Neural cell (in vitro differentiated cells): ENCODE measurements at regions not wholly inside any gene's neighbourhood (a gene's known extent, or its start where the extent isn't known, plus 50 kb on each side); places are given as distances from the start of the nearest gene placed in this dataset.

ENCODE experiments used
- H2AFZ ChIP-seq: fragments of 200-600, 300-800 bp; sonication (generic), shearing (Covaris generic); 2 replicates; pipeline ENCODE4 v1.6.0; 2014; ENCODE audit warnings: low read depth, mild to moderate bottlenecking, antibody characterized with exemption, low read length, moderate library complexity
- H3F3A ChIP-seq: fragments of 200-600 bp; shearing (Covaris generic); 2 replicates; pipeline ENCODE4 v1.6.1; 2016; ENCODE audit warnings: mild to moderate bottlenecking, moderate library complexity, mixed read lengths, antibody characterized with exemption, low read length; ENCODE audit not compliant: insufficient read depth, poor library complexity, severe bottlenecking
- H3K27ac ChIP-seq: fragments of 200-600, 300-800 bp; sonication (generic), shearing (Covaris generic); 2 replicates; pipeline ENCODE4 v1.5.1; 2014; ENCODE audit warnings: mild to moderate bottlenecking, low read length, moderate library complexity
- H3K27me3 ChIP-seq: fragments of 300-800, 200-600 bp; sonication (generic), shearing (Covaris generic); 2 replicates; pipeline ENCODE4 v1.6.0; 2014; ENCODE audit warnings: mild to moderate bottlenecking, low read depth, low read length, moderate library complexity; ENCODE audit not compliant: insufficient read depth
- H3K36me3 ChIP-seq: fragments of 300-800, 200-600 bp; sonication (generic), shearing (Covaris generic); 2 replicates; pipeline ENCODE4 v1.5.1; 2014; ENCODE audit warnings: mild to moderate bottlenecking, antibody characterized with exemption, low read length, moderate library complexity; ENCODE audit not compliant: insufficient read depth
- H3K4me2 ChIP-seq: fragments of 300-800, 200-600 bp; sonication (generic), shearing (Covaris generic); 2 replicates; pipeline ENCODE4 v1.6.0; 2014; ENCODE audit warnings: mild to moderate bottlenecking, low read length
- H3K4me3 ChIP-seq: fragments of 300-800, 200-600 bp; sonication (generic), shearing (Covaris generic); 2 replicates; pipeline ENCODE4 v1.5.1; 2014; ENCODE audit warnings: mild to moderate bottlenecking, low read length, moderate library complexity
- H3K79me2 ChIP-seq: fragments of 200-600 bp; shearing (Covaris generic); replicated peaks from 2 replicates; pipeline ENCODE4 v1.6.0; 2014; ENCODE audit warnings: mild to moderate bottlenecking, low read length, moderate library complexity; ENCODE audit not compliant: insufficient read depth
- H3K9ac ChIP-seq: fragments of 300-800, 200-600 bp; sonication (generic), shearing (Covaris generic); 2 replicates; pipeline ENCODE4 v1.6.1; 2016; ENCODE audit warnings: mild to moderate bottlenecking, low read length, mixed read lengths
- H3K9me2 ChIP-seq: fragments of 200-600 bp; shearing (Covaris generic); 2 replicates; pipeline ENCODE4 v1.6.1; 2016; ENCODE audit warnings: mild to moderate bottlenecking, low read length, mixed read lengths; ENCODE audit not compliant: insufficient read depth
- H3K9me3 ChIP-seq: fragments of 200-600, 300-800 bp; sonication (generic), shearing (Covaris generic); 2 replicates; pipeline ENCODE4 v1.6.1; 2016; ENCODE audit warnings: mild to moderate bottlenecking, mixed run types, low read length, moderate library complexity, mixed read lengths
- H4K20me1 ChIP-seq: fragments of 200-600 bp; shearing (Covaris generic); 2 replicates; pipeline ENCODE4 v1.6.1; 2016; ENCODE audit warnings: mild to moderate bottlenecking, mixed run types; ENCODE audit not compliant: insufficient read depth
- EP300 ChIP-seq: fragments of 450-650 bp; conservative IDR thresholded peaks from 2 replicates; pipeline ENCODE4 v1.6.1; 2014; ENCODE audit warnings: antibody characterized with exemption, mild to moderate bottlenecking, moderate library complexity; ENCODE audit not compliant: poor library complexity, severe bottlenecking
- EZH2 ChIP-seq: fragments of 200-600, 300-800 bp; shearing (Covaris generic), sonication (generic); IDR thresholded peaks from 2 replicates; pipeline ENCODE4 v1.6.1; 2014; ENCODE audit warnings: antibody characterized with exemption, low read length, borderline replicate concordance, mild to moderate bottlenecking; ENCODE audit not compliant: insufficient read depth, poor library complexity, severe bottlenecking
- MXI1 ChIP-seq: fragments of 450-650 bp; conservative IDR thresholded peaks from 2 replicates; pipeline ENCODE4 v1.6.1; 2014; ENCODE audit warnings: antibody characterized with exemption, mild to moderate bottlenecking; ENCODE audit not compliant: poor library complexity, severe bottlenecking
- POLR2AphosphoS5 ChIP-seq: IDR thresholded peaks from 2 replicates; pipeline ENCODE4 v1.6.1; 2012
- RAD21 ChIP-seq: fragments of 450-650 bp; conservative IDR thresholded peaks from 2 replicates; pipeline ENCODE4 v1.6.1; 2014; ENCODE audit warnings: antibody characterized with exemption, mild to moderate bottlenecking, moderate library complexity
- SMC3 ChIP-seq: fragments of 450-650 bp; conservative IDR thresholded peaks from 2 replicates; pipeline ENCODE4 v1.6.1; 2014; ENCODE audit warnings: antibody characterized with exemption, mild to moderate bottlenecking, moderate library complexity; ENCODE audit not compliant: poor library complexity
- TAF1 ChIP-seq: IDR thresholded peaks from 2 replicates; pipeline ENCODE4 v1.6.1; 2012; ENCODE audit warnings: low read depth
- TF ChIP-seq, protein P1 (sequence below): fragments of 450-650 bp; IDR thresholded peaks from 2 replicates; pipeline ENCODE4 v1.5.1; 2014; ENCODE audit warnings: antibody characterized with exemption, mild to moderate bottlenecking, moderate library complexity; ENCODE audit not compliant: poor library complexity, severe bottlenecking
- TF ChIP-seq, protein P2 (sequence below): IDR thresholded peaks from 2 replicates; pipeline ENCODE4 v1.6.1; 2012; ENCODE audit warnings: borderline replicate concordance

- no peak overlapping the region for H3K27ac ChIP-seq
- H4K20me1 ChIP-seq = no peaks in the 10 kb centered on the region
- no peak overlapping the region for H3K9ac ChIP-seq
- no peaks in the 10 kb centered on the region for H3K9me3 ChIP-seq
- TF ChIP-seq, protein P1, sequence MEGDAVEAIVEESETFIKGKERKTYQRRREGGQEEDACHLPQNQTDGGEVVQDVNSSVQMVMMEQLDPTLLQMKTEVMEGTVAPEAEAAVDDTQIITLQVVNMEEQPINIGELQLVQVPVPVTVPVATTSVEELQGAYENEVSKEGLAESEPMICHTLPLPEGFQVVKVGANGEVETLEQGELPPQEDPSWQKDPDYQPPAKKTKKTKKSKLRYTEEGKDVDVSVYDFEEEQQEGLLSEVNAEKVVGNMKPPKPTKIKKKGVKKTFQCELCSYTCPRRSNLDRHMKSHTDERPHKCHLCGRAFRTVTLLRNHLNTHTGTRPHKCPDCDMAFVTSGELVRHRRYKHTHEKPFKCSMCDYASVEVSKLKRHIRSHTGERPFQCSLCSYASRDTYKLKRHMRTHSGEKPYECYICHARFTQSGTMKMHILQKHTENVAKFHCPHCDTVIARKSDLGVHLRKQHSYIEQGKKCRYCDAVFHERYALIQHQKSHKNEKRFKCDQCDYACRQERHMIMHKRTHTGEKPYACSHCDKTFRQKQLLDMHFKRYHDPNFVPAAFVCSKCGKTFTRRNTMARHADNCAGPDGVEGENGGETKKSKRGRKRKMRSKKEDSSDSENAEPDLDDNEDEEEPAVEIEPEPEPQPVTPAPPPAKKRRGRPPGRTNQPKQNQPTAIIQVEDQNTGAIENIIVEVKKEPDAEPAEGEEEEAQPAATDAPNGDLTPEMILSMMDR = no peak
- TF ChIP-seq MXI1 = no peak
- TF ChIP-seq EZH2 = no peak
- TF ChIP-seq TAF1 = no peak
- TF ChIP-seq, protein P2, sequence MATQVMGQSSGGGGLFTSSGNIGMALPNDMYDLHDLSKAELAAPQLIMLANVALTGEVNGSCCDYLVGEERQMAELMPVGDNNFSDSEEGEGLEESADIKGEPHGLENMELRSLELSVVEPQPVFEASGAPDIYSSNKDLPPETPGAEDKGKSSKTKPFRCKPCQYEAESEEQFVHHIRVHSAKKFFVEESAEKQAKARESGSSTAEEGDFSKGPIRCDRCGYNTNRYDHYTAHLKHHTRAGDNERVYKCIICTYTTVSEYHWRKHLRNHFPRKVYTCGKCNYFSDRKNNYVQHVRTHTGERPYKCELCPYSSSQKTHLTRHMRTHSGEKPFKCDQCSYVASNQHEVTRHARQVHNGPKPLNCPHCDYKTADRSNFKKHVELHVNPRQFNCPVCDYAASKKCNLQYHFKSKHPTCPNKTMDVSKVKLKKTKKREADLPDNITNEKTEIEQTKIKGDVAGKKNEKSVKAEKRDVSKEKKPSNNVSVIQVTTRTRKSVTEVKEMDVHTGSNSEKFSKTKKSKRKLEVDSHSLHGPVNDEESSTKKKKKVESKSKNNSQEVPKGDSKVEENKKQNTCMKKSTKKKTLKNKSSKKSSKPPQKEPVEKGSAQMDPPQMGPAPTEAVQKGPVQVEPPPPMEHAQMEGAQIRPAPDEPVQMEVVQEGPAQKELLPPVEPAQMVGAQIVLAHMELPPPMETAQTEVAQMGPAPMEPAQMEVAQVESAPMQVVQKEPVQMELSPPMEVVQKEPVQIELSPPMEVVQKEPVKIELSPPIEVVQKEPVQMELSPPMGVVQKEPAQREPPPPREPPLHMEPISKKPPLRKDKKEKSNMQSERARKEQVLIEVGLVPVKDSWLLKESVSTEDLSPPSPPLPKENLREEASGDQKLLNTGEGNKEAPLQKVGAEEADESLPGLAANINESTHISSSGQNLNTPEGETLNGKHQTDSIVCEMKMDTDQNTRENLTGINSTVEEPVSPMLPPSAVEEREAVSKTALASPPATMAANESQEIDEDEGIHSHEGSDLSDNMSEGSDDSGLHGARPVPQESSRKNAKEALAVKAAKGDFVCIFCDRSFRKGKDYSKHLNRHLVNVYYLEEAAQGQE = no peak
- TF ChIP-seq SMC3 = no peak
- TF ChIP-seq POLR2AphosphoS5 = no peak
- TF ChIP-seq EP300 = no peak
- no peak for TF ChIP-seq RAD21
- H2AFZ ChIP-seq = no peak overlapping the region
- no peak overlapping the region for H3K4me3 ChIP-seq
- H3K36me3 ChIP-seq = no peaks in the 10 kb centered on the region
- no peaks in the 10 kb centered on the region for H3K9me2 ChIP-seq
- peaks cover 6% of the 10 kb centered on the region for H3F3A ChIP-seq
- H3K79me2 ChIP-seq = no peaks in the 10 kb centered on the region
- H3K4me2 ChIP-seq = no peak overlapping the region
- H3K27me3 ChIP-seq = no peaks in the 10 kb centered on the region
Measured at GRCh38 chr9:78763424-78763823, 466.5 kb downstream of the PSAT1 start.

- H2AFZ ChIP-seq = no peak overlapping the region
- no peaks in the 10 kb centered on the region for H4K20me1 ChIP-seq
- H3K79me2 ChIP-seq = no peaks in the 10 kb centered on the region
- no peaks in the 10 kb centered on the region for H3K27me3 ChIP-seq
- H3K4me2 ChIP-seq = no peak overlapping the region
- no peaks in the 10 kb centered on the region for H3K9me3 ChIP-seq
- no peaks in the 10 kb centered on the region for H3K36me3 ChIP-seq
- no peak overlapping the region for H3K4me3 ChIP-seq
- TF ChIP-seq RAD21 = no peak
- TF ChIP-seq TAF1 = no peak
- TF ChIP-seq, protein P2 = no peak
- no peak for TF ChIP-seq MXI1
- TF ChIP-seq EP300 = no peak
- TF ChIP-seq POLR2AphosphoS5 = no peak
- no peak for TF ChIP-seq EZH2
- TF ChIP-seq SMC3 = no peak
- TF ChIP-seq, protein P1 = no peak
- H3F3A ChIP-seq = peaks cover 6% of the 10 kb centered on the region
- no peaks in the 10 kb centered on the region for H3K9me2 ChIP-seq
- H3K9ac ChIP-seq = no peak overlapping the region
- no peak overlapping the region for H3K27ac ChIP-seq
Measured at GRCh38 chr9:78765861-78766260, 468.9 kb downstream of the PSAT1 start.
